H1 (cell line): ENCODE measurements at regions not wholly inside any gene's neighbourhood (a gene's known extent, or its start where the extent isn't known, plus 50 kb on each side); places are given as distances from the start of the nearest gene placed in this dataset.
"Not testable (repeated sequence)": the region's sequence is repeated elsewhere in the genome, so short reads cannot be mapped to it uniquely, and the experiment has no call there.

Experiments used
- CHD1 ChIP-seq: IDR thresholded peaks from 2 replicates; pipeline ENCODE4 v1.6.1; 2012; ENCODE audit warnings: low read depth, low read length, improper control_type of control experiment
- CTCF ChIP-seq, 3 experiments: IDR thresholded peaks; 1 replicate in 2 of 3; 2 replicates in 1 of 3; pipeline versions ENCODE4 v1.5.1 to v1.6.1; 2011; ENCODE audit warnings: low read length in 3 of 3, mild to moderate bottlenecking in 3 of 3, inconsistent platforms in 2 of 3, low read depth in 1 of 3, moderate library complexity in 1 of 3; ENCODE audit not compliant: insufficient read depth in 1 of 3; ENCODE audit errors: control extremely low read depth in 1 of 3
- EZH2 ChIP-seq: fragments of 200-600 bp; sonication (generic); IDR thresholded peaks from 2 replicates; pipeline ENCODE4 v1.7.1; 2012; ENCODE audit warnings: low read depth, mild to moderate bottlenecking, moderate library complexity, low read length, inconsistent platforms; ENCODE audit not compliant: severe bottlenecking
- MAX ChIP-seq: IDR thresholded peaks from 2 replicates; pipeline ENCODE4 v1.6.1; 2012; ENCODE audit warnings: inconsistent platforms
- POLR2A ChIP-seq, 2 experiments: IDR thresholded peaks; 1 replicate in 1 of 2; 2 replicates in 1 of 2; pipeline ENCODE4 v1.6.1; 2011; ENCODE audit warnings: low read depth in 2 of 2, low read length in 2 of 2, mild to moderate bottlenecking in 2 of 2; ENCODE audit errors: control extremely low read depth in 1 of 2
- POLR2AphosphoS5 ChIP-seq: IDR thresholded peaks from 2 replicates; pipeline ENCODE4 v1.6.1; 2011; ENCODE audit warnings: low read depth, low read length
- RAD21 ChIP-seq, 2 experiments: IDR thresholded peaks in 1 of 2; conservative IDR thresholded peaks in 1 of 2; 2 replicates each; pipeline ENCODE4 v1.6.1; 2011; ENCODE audit warnings: low read depth in 2 of 2, low read length in 2 of 2, improper control_type of control experiment in 1 of 2, inconsistent platforms in 1 of 2, mild to moderate bottlenecking in 1 of 2, moderate library complexity in 1 of 2
- RBBP5 ChIP-seq: IDR thresholded peaks from 2 replicates; pipeline ENCODE4 v1.7.1; 2012; ENCODE audit warnings: low read depth, mild to moderate bottlenecking, inconsistent platforms, low read length, moderate library complexity, borderline replicate concordance
- SIN3A ChIP-seq, 2 experiments: IDR thresholded peaks in 1 of 2; conservative IDR thresholded peaks in 1 of 2; 2 replicates each; pipeline ENCODE4 v1.6.1; 2011 to 2012; ENCODE audit warnings: low read length in 2 of 2, improper control_type of control experiment in 1 of 2, low read depth in 1 of 2, mild to moderate bottlenecking in 1 of 2
- SP1 ChIP-seq: IDR thresholded peaks from 2 replicates; pipeline ENCODE4 v1.6.1; 2011; ENCODE audit warnings: low read depth, low read length
- SRF ChIP-seq: IDR thresholded peaks from 2 replicates; pipeline ENCODE4 v1.6.1; 2011; ENCODE audit warnings: mild to moderate bottlenecking, low read depth, low read length, moderate library complexity
- USF2 ChIP-seq: IDR thresholded peaks from 2 replicates; pipeline ENCODE4 v1.6.1; 2011; ENCODE audit warnings: low read length, improper control_type of control experiment

GRCh38 chr1:146695388-146695787 is 242.7 kb upstream of the NBPF12 start:
- TF ChIP-seq POLR2AphosphoS5; POLR2A (IDR thresholded peaks at IDR 0.05; ENCODE audit: control extremely low read depth in 1 of 2, low read depth in 2 of 2, low read length in 2 of 2); CTCF (IDR thresholded peaks at IDR 0.05; ENCODE audit: control extremely low read depth in 1 of 3, insufficient read depth in 1 of 3, low read depth in 1 of 3, low read length in 3 of 3); USF2; MAX; SP1; RAD21 (IDR thresholded peaks at IDR 0.05 in 1 of 2, conservative IDR thresholded peaks at IDR 0.05 in 1 of 2; ENCODE audit: low read depth in 2 of 2, low read length in 2 of 2); SRF; SIN3A (conservative IDR thresholded peaks at IDR 0.05 in 1 of 2, IDR thresholded peaks at IDR 0.05 in 1 of 2; ENCODE audit: low read depth in 1 of 2, low read length in 2 of 2); RBBP5; EZH2; CHD1: not testable (repeated sequence)
